HG02588 (cell line): ENCODE measurements at regions not wholly inside any gene's neighbourhood (a gene's known extent, or its start where the extent isn't known, plus 50 kb on each side); places are given as distances from the start of the nearest gene placed in this dataset.

ENCODE experiments used
- ATAC-seq: cut with Tn5 transposase; IDR thresholded peaks from one replicate; pipeline ENCODE4 v1.9.1; 2021; ENCODE audit warnings: mild to moderate bottlenecking, moderate library complexity; ENCODE audit not compliant: unreplicated experiment

DNA sequence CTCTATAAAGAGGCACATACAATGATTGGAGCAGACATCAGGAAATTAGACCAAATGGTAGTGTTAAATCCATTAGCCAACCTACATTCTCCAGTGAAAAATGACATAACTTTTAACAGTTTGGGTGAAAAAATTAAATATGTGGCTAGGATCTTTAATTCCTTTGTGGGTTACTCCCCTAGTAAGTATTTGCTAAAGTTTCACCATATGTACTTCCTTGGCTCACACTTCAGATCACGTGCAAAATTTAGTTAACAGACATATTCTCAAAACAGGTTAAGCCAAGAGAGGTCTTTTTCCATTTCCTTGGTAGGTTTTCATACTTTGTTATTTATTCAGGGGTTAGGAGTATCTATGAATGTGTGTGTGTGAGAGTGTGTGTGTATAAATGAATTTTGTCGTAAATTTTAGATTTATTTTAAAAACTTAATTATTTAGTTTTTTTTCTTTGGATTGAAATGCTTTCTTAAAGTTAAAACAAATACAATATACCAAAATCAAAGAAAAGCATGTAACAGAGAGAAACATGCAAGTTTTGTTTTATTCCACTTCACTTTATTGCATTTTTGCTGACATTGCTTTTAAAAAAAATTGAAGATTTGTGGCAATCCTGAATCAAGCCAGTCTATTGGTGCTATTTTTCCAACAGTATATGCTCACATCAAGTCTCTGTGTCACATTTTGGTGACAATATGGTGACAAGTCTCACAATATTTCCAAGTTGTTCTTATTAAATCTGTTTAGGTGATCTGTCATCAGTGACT is 258.7 kb downstream of the FLRT2 start:
- no peak for ATAC-seq

DNA sequence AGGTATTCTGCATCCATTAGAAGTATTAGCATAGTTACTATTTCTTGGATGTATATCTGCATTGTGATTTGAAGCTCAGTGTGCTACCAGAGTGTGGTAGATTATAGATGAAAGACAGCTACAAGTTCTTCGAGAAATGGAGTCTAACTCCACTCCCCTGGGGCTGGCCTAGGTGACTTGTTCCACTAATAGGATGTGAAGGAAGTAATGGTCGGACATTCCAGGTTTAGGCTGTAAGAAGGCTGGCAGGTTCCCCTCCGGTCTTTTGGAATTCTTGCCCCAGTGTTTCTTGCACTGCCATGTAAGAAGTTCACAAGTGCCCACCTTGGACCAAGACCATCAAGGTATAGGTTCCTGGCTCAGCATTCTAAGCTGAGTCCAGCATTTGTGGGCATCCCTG is 236.4 kb downstream of the FLRT2 start:
- ATAC-seq, result no peak

DNA sequence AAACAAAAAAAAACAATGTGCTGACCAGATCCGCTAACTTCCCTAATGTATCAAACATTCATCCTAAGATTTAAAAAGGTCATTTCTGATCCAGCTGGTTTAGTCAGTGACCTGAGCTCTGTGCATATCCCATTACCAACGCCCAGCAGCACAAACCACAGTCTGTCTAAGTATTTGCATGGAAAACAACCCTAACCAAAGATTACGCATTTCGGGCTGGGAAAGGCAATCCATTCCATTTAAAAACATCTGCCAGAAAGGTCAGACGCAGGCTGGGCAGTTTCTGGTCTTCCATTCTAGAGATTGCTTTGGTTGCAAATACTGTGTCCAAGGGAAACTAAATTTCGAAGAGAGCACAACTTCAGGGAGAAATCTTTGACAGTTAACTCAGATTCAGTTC is 234.9 kb downstream of the FLRT2 start:
- no peak for ATAC-seq

DNA sequence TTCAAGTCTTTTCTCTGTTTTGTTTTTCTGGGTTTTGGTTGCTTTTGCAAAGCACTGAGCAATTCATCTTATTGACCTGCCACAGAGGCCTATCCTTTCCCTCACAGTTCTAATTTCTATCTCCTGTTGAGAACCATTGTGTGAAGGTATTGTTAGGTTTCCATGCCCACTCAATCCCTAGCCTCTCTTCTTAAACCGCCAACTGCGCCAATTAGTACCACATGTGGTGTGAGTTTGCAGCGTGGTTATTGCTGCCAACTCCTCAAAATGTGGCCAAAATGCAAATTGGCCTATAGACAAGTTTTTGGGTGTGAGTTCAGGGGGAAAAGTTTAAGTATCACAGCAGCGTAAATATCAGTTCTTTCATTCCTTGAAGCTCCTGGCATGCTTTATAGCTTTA is 232.6 kb downstream of the FLRT2 start:
- ATAC-seq, result no peak

DNA sequence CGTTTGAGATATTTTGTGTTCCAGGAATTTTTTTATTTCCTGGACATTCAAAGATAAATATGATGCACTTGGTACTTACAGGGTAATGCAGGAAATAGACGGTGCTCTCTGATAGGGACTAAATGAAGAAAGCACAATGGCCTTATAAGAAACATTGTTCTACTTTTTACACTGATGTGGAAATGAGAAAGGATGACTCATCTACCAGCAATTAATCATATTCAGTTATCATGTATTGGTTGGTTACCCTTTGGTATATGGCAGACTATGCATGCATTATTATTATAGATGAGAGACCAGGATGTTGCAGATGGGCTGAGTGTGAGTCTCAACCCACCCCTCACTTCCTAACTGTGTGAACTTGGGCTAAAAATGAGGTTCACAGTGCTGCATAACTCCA is 222.2 kb downstream of the FLRT2 start:
- no peak for ATAC-seq

DNA sequence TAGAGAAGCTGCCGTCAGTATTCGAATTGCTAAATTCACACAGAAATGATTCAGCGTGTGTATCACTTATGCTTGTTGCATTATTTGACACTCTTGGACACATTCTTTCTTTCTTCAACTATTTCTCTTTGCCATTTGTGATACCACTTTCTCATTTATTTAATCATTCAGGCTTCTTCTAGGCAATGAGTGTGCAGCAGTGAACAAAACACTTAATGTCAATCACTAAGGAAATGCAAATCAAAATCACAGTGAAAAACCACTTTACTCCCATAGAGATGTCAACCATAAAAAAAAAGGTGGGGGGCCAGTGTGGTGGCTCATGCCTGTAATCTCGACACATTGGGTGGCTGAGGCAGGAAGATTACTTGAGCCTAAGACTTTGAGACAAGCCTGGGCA is 214.6 kb downstream of the FLRT2 start:
- no peak for ATAC-seq

DNA sequence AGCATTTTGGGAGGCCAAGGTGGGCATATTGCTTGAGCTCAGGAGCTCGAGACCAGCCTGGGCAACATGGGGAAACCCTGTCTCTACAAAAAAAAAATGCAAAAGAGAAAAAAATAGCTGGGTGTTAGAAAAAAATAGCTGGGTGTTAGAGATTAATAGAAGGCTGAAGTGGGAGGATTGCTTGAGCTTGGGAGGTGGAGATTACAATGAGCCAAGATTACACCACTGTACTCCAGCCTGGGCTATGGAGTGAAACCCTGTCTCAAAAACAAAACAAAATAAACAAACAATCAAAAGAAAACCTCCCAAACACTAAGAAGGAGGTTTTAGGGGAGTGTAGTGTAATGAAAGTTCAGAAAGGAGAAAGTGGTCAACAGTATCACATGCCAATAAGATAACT is 202.1 kb downstream of the FLRT2 start:
- ATAC-seq, result no peak

DNA sequence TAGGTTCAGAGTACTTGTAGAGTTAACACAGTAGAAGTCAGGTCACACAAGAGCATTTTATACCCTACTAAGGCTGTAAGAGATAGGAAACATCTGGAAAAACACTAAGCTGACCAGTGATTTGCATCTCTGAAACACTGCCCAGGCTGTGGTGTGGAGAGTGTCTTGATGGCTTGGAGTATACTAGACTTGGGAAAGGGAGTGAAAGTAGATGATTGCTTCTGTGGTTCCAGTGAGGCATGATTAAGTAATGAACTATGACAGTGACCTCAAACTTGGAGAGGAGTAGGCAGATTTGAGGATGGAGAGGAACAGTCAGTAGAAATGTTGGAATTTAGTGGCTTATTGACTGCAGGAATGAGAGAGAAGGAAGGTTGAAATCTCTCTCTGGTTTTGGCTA is 201.2 kb downstream of the FLRT2 start:
- no peak for ATAC-seq

DNA sequence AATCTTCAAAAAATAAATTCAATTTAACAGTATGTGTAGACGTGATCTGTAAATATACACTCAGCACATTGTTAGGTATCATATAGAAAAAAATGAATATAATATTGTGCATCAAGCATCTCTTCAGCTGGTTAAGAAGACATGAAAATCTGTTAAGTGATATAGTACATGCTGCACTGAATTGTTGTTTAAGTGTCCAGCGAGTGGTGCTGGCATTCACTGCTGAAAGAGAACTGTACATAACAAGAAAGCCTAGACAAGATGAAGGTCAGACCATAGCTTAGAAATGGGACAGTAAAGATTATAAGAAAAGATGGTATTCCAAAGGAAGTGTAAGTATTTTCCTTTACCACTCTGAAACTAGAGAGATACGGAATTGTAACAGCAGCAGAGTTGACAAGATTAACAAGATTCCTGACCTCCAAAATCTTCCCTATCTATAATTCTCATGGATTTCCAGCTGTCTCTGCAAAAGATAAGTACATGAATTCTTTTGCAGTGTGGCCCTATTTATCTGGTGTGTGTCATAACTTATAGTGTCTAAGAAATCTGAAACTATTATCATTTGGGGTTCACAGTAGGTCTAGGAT is 198.6 kb downstream of the FLRT2 start:
- no peak for ATAC-seq

DNA sequence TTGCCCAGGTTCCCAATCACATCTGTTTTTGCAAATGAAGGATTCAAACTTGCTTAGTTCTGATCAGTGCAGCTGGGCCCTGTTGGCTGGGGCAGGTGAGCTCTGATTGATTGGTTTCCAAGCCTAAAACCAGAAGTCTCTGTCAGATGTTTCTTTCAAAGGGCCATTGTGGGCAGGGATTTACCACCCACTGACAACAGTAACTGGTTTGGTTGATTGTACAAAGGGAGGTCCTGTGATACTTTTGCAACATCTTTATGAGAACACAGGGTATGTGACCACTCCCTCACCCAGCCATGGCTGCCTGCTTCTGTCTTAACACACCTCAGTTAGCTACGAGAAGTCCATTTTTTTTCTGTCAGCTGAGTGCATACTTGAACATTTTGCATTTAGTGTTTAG is 184.1 kb downstream of the FLRT2 start:
- ATAC-seq, result no peak

DNA sequence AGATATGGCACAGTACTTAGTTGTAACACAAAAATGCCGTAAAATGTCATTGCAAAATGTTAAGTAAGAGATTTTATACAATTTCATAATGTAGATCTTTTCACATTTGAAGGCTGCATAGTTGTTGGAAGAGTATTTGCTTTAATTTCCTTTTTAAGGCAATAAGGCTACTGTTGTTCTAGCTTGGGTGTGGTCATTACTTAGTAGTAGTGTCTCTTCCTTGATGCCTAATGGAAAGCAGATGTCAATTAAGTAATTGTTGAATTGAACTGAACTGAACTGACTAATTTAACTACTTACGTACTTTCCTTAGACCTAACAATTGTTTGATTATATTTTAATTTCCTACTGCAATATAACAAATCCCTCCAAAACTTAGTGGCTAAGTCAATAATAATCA is 181.7 kb downstream of the FLRT2 start:
- no peak for ATAC-seq
